HCT116 (cell line): ENCODE measurements at regions not wholly inside any gene's neighbourhood (a gene's known extent, or its start where the extent isn't known, plus 50 kb on each side); places are given as distances from the start of the nearest gene placed in this dataset.

Experiments used
- ATAC-seq: fragments of 200-7000 bp; cut with Tn5 transposase; 2 replicates; pipeline ENCODE4 v1.9.1; 2020; ENCODE audit warnings: mild to moderate bottlenecking, moderate library complexity
- BruUV-seq: library from RNA; stranded (reverse); fragments of 400-500 nt; replicated peaks from 2 replicates; lab custom pipeline; 2021; lab: Mats Ljungman, UMichigan
- CTCF ChIA-PET: fragments of 300-600 bp; sonication (Branson Sonifier 250); formaldehyde crosslinking; loops from one replicate; lab custom pipeline; 2021; ENCODE audit warnings: antibody characterized with exemption; lab: Charles Lee
- POLR2A ChIA-PET: fragments of 300-600, 350-600 bp; sonication (Branson Sonifier 250); formaldehyde crosslinking; loops from one replicate; lab custom pipeline; 2021; ENCODE audit warnings: antibody characterized with exemption; lab: Charles Lee
- RAD21 ChIA-PET, 2 experiments: fragments of 300-600 bp; sonication (Branson Sonifier 250); formaldehyde crosslinking; loops; one replicate each; lab custom pipeline; 2023; ENCODE audit warnings: low total read pairs in 2 of 2; ENCODE audit not compliant: uncharacterized antibody in 2 of 2, unreplicated experiment in 2 of 2, low non-redundant PET in 1 of 2; lab: Charles Lee
- DNase-seq: peaks from one replicate; pipeline ENCODE4 v3.0.0-alpha.2; 2010; ENCODE audit warnings: low read depth, low spot score
- H2AFZ ChIP-seq: fragments of 200-600 bp; shearing (Covaris generic), sonication (generic); 2 replicates; pipeline ENCODE4 v1.6.1; 2017; ENCODE audit warnings: low read depth, mixed run types, mixed read lengths, antibody characterized with exemption, low read length; ENCODE audit not compliant: poor library complexity, severe bottlenecking
- H3K27ac ChIP-seq: 2 replicates; pipeline ENCODE4 v1.5.1; 2012; ENCODE audit warnings: low read depth, low read length
- H3K27me3 ChIP-seq: fragments of 200-600 bp; sonication (generic); 2 replicates; pipeline ENCODE4 v1.6.1; 2016; ENCODE audit warnings: mixed run types, low read length, mixed read lengths; ENCODE audit not compliant: insufficient read depth
- H3K36me3 ChIP-seq, 2 experiments: fragments of 200-500 bp in 1 of 2; fragments of 200-600 bp in 1 of 2; sonication (Bioruptor generic) in 1 of 2; sonication (generic) in 1 of 2; 2 replicates each; pipeline versions ENCODE4 v1.5.1 to v1.6.1; 2014 to 2016; ENCODE audit warnings: low read length in 2 of 2, inconsistent platforms in 1 of 2, mixed read lengths in 1 of 2, mixed run types in 1 of 2; ENCODE audit not compliant: insufficient read depth in 2 of 2, control insufficient read depth in 1 of 2
- H3K4me1 ChIP-seq, 2 experiments: fragments of 200-600 bp in 1 of 2; sonication (generic) in 1 of 2; 2 replicates each; pipeline versions ENCODE4 v1.5.1 to v1.6.1; 2012 to 2017; ENCODE audit warnings: low read length in 2 of 2, inconsistent platforms in 1 of 2, mild to moderate bottlenecking in 1 of 2, mixed read lengths in 1 of 2, mixed run types in 1 of 2, moderate library complexity in 1 of 2; ENCODE audit not compliant: insufficient read depth in 2 of 2, control insufficient read depth in 1 of 2
- H3K4me2 ChIP-seq: fragments of 200-600 bp; sonication (generic); 2 replicates; pipeline ENCODE4 v1.6.1; 2017; ENCODE audit warnings: mixed run types, low read length, mixed read lengths
- H3K4me3 ChIP-seq, 2 experiments: fragments of 200-600 bp in 1 of 2; sonication (generic) in 1 of 2; replicated peaks in 1 of 2; 2 replicates each; pipeline ENCODE4 v1.5.1; 2011 to 2016; ENCODE audit warnings: low read length in 2 of 2, control low read depth in 1 of 2, low read depth in 1 of 2, mild to moderate bottlenecking in 1 of 2, mixed read lengths in 1 of 2, mixed run types in 1 of 2
- H3K79me2 ChIP-seq: fragments of 200-600 bp; sonication (generic); 2 replicates; pipeline ENCODE4 v1.6.1; 2017; ENCODE audit warnings: mild to moderate bottlenecking, mixed run types, low read length, moderate library complexity, mixed read lengths; ENCODE audit not compliant: insufficient read depth
- H3K9ac ChIP-seq: fragments of 200-600 bp; sonication (generic); 2 replicates; pipeline ENCODE4 v1.6.1; 2016; ENCODE audit warnings: low read length, mixed read lengths
- H3K9me2 ChIP-seq: fragments of 200-600 bp; sonication (generic), shearing (Covaris generic); 2 replicates; pipeline ENCODE4 v1.6.1; 2017; ENCODE audit warnings: mixed run types, mild to moderate bottlenecking, moderate library complexity; ENCODE audit not compliant: insufficient read depth
- H3K9me3 ChIP-seq, 2 experiments: fragments of 200-500 bp in 1 of 2; fragments of 200-600 bp in 1 of 2; sonication (Bioruptor generic) in 1 of 2; sonication (generic) in 1 of 2; 2 replicates each; pipeline ENCODE4 v1.6.1; 2014 to 2017; ENCODE audit warnings: low read length in 2 of 2, mixed read lengths in 2 of 2, inconsistent platforms in 1 of 2, low read depth in 1 of 2, mild to moderate bottlenecking in 1 of 2, mixed run types in 1 of 2, moderate library complexity in 1 of 2; ENCODE audit not compliant: control insufficient read depth in 1 of 2, insufficient read depth in 1 of 2
- H4K20me1 ChIP-seq: fragments of 200-600 bp; sonication (generic), shearing (Covaris generic); 2 replicates; pipeline ENCODE4 v1.6.1; 2017; ENCODE audit warnings: mixed run types, mild to moderate bottlenecking, moderate library complexity; ENCODE audit not compliant: insufficient read depth
- CBX3 ChIP-seq: IDR thresholded peaks from 2 replicates; pipeline ENCODE4 v1.6.1; 2012; ENCODE audit warnings: low read depth
- CTCF ChIP-seq, 3 experiments: fragments of 200-600 bp in 1 of 3; sonication (generic) in 1 of 3; IDR thresholded peaks in 2 of 3; conservative IDR thresholded peaks in 1 of 3; 2 replicates each; pipeline ENCODE4 v1.5.1; 2012 to 2017; ENCODE audit warnings: low read depth in 2 of 3, low read length in 2 of 3, antibody characterized with exemption in 1 of 3, borderline replicate concordance in 1 of 3, control low read depth in 1 of 3, mild to moderate bottlenecking in 1 of 3, mixed read lengths in 1 of 3, mixed run types in 1 of 3, moderate library complexity in 1 of 3; ENCODE audit not compliant: insufficient read depth in 1 of 3
- EGR1 ChIP-seq: IDR thresholded peaks from 2 replicates; pipeline ENCODE4 v1.6.1; 2012; ENCODE audit warnings: low read depth
- ELF1 ChIP-seq: IDR thresholded peaks from 2 replicates; pipeline ENCODE4 v1.6.1; 2012; ENCODE audit warnings: low read depth, borderline replicate concordance
- EZH2phosphoT487 ChIP-seq: fragments of 200-600 bp; IDR thresholded peaks from 2 replicates; pipeline ENCODE4 v1.6.1; 2018; ENCODE audit warnings: antibody characterized with exemption, borderline replicate concordance
- FOSL1 ChIP-seq: IDR thresholded peaks from 2 replicates; pipeline ENCODE4 v1.6.1; 2012; ENCODE audit warnings: low read depth
- JUND ChIP-seq: IDR thresholded peaks from 2 replicates; pipeline ENCODE4 v1.6.1; 2012
- MAX ChIP-seq: IDR thresholded peaks from 2 replicates; pipeline ENCODE4 v1.6.1; 2012
- POLR2AphosphoS5 ChIP-seq: IDR thresholded peaks from 2 replicates; pipeline ENCODE4 v1.6.1; 2011; ENCODE audit warnings: mild to moderate bottlenecking, low read depth, low read length, moderate library complexity
- REST ChIP-seq: IDR thresholded peaks from 2 replicates; pipeline ENCODE4 v1.6.1; 2012; ENCODE audit warnings: low read depth
- SIN3A ChIP-seq: IDR thresholded peaks from 2 replicates; pipeline ENCODE4 v1.6.1; 2012; ENCODE audit warnings: low read depth
- SP1 ChIP-seq: IDR thresholded peaks from 2 replicates; pipeline ENCODE4 v1.6.1; 2012; ENCODE audit warnings: low read depth
- YY1 ChIP-seq: IDR thresholded peaks from 2 replicates; pipeline ENCODE4 v1.6.1; 2011; ENCODE audit warnings: low read length, low read depth, moderate library complexity, mild to moderate bottlenecking; ENCODE audit not compliant: insufficient replicate concordance; ENCODE audit errors: extremely low read depth
- ZNF274 ChIP-seq: fragments of 200-500 bp; sonication (Bioruptor generic); IDR thresholded peaks from 2 replicates; pipeline ENCODE4 v1.6.1; 2014; ENCODE audit warnings: mild to moderate bottlenecking, low read depth, low read length, inconsistent platforms
- intact Hi-C: fragments of 100-400 bp; cut with micrococcal nuclease; formaldehyde crosslinking; loops from 2 replicates; pipeline ENCODE4 v1.10.0; 2022

DNA sequence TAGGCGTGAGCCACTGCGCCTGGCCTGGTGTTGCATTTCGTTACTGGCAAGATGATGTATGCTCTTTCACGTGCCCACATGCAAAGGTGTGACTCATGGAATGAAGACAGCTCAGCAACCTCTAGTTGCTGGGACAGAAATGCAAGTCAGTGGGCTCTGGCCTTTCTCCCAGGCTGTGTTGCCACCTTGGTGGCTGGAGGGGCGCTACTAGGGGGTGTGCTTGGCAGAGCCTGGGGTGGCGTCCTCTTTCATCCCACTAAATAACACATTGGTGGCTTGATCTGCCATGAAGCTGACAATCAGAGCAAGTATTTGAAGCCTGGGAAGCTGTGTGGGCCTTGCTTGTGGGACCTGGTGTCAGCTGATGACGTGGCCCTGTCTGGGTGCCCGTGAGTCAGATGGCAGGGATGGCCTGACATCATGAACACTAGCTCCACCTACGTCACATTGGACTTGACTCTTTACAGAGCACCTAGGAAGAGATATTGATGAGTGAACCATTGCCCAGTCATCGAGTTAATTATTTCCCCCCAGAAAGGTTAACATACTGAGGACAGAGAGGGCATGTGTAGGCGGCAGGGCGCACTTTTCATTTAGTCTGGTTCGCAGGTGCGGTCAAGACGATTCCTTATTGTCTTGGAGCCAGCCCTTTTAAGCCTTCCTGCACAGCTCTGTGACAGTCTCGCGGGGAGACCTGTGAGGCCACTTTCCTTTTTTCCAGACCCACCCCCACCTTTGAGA lies 154.2 kb downstream of the TM9SF2 start:
- intact Hi-C loops: loop anchor here (1.0 to 5.0 kb wide), 8 partner anchors 49 to 1472 kb away; partner anchors contain the start of gene CLYBL
- BruUV-seq: no TSS peak
- Histone ChIP-seq H2AFZ (peak overlapping the region; percentile 24), H3K36me3 (no peaks in the 10 kb centered on the region), H3K9me3 (no peaks in the 10 kb centered on the region), H3K27me3 (no peaks in the 10 kb centered on the region), H3K4me3 (peak overlapping the region; percentile 1 to 43), H3K4me2 (peak overlapping the region; percentile 70), H3K27ac (peak overlapping the region; percentile 63), H3K9me2 (no peaks in the 10 kb centered on the region), H3K4me1 (peaks cover 11 to 23% of the 10 kb centered on the region in 2 experiments), H3K79me2 (no peaks in the 10 kb centered on the region), H3K9ac (peak overlapping the region; percentile 34), H4K20me1 (no peaks in the 10 kb centered on the region)
- POLR2A ChIA-PET: interaction anchor here (0.6 to 1.2 kb wide), 3 partner anchors 43 to 325 kb away, joined by 3 to 6 read pairs (median 4); no protein-coding TSS in a partner anchor
- RAD21 ChIA-PET: interaction anchor here in 1 of 2 experiments (1.0 to 1.8 kb wide), 4 partner anchors 154 to 859 kb away, joined by 3 read pairs; partner anchors contain the start of gene TM9SF2
- TF ChIP-seq FOSL1 (peak; percentile 51), POLR2AphosphoS5 (no peak), YY1 (no peak), CBX3 (no peak), SIN3A (peak; percentile 51; the same call in 1 of the 2 replicates), JUND (peak; percentile 59), EGR1 (0 out of 2 replicates have a peak, but pooled peaks have one; percentile 17), SP1 (peak; percentile 39; the same call in 1 of the 2 replicates), REST (no peak), ZNF274 (no peak), EZH2phosphoT487 (no peak), CTCF (IDR thresholded peaks at IDR 0.05 in 2 of 3, conservative IDR thresholded peaks at IDR 0.05 in 1 of 3; ENCODE audit: borderline replicate concordance in 1 of 3, insufficient read depth in 1 of 3, low read depth in 2 of 3, low read length in 2 of 3) (no peak), MAX (peak; percentile 85), ELF1 (no peak)
- DNase-seq: peak; percentile 90
- ATAC-seq: peak; percentile 85
- CTCF ChIA-PET: interaction anchor here (0.8 to 4.1 kb wide), 16 partner anchors 11 to 1472 kb away, joined by 3 to 42 read pairs (median 3); partner anchors contain the start of genes TM9SF2 and TMTC4
